Skin epidermis (tissue), 12 donors: ENCODE measurements at regions not wholly inside any gene's neighbourhood (a gene's known extent, or its start where the extent isn't known, plus 50 kb on each side); places are given as distances from the start of the nearest gene placed in this dataset.
A peak's percentile ranks its signal among the peaks of the same experiment; 100 is the strongest.

Experiments
- H3K27ac ChIP-seq, 21 experiments: fragments of 200-600 bp; sonication (generic) in 11 of 21; one replicate each; pipeline ENCODE4 v1.5.0; 2020; ENCODE audit warnings: mild to moderate bottlenecking in 3 of 21, inconsistent platforms in 2 of 21, moderate library complexity in 2 of 21
- H3K4me3 ChIP-seq, 7 experiments: fragments of 200-600 bp; sonication (generic) in 2 of 7; one replicate each; pipeline ENCODE4 v1.5.0; 2020; ENCODE audit warnings: inconsistent platforms in 2 of 7, mild to moderate bottlenecking in 2 of 7, moderate library complexity in 1 of 7

DNA sequence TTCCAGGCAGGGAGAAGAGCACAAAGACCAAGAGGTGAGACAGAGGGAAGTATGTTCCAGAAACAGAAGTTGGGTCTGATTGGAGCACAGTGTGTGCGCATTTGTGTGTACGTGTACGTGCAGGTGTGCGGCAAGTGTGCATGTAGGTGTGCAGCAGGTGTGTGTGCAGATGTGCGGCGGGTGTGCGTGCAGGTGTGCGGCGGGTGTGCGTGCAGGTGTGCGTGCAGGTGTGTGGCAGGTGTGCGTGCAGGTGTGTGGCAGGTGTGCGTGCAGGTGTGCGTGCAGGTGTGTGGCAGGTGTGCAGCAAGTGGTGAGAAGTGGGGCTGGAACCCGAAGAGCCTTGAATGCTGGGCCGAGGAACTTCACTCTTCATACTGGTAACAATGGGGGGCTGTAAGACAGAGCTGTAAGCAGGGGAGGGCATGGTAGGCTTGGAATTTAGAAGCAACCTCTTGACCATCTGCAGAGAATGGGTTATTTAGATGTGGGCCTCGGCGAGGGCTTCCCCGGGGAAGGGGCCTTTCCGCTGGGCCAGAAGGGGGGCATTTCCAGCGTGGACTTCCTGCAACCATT is 118.0 kb upstream of the WNT4 start:
- H3K27ac ChIP-seq = no peak overlapping the region

DNA sequence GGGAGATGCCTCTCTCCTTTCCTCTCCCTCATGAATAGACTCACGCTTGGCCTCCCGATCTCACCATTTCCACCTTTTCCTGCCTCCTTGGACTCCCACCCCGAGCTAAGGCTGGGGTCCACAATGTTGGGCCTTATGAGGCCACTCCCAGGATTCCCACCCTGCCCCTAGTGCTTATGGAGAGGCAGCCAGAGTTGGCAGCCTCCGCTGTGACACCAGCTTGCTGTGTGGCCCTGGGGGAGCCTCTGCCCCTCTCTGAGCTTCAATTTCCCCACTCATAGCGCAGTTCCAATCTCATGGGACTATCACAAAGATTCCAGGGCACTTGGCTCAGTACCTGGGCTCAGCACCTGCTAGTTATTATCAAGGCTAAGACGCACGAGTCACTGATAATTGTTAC is 118.7 kb upstream of the WNT4 start:
- H3K4me3 ChIP-seq = no peak overlapping the region
- H3K27ac ChIP-seq = no peak overlapping the region

More for the DNA sequence above, 118.0 kb upstream of the WNT4 start:
- no peak overlapping the region for H3K4me3 ChIP-seq

- H3K27ac ChIP-seq = no peak overlapping the region
- no peak overlapping the region for H3K4me3 ChIP-seq
These were observed 119.7 kb upstream of the WNT4 start for GRCh38 chr1:22262583-22262982.

DNA sequence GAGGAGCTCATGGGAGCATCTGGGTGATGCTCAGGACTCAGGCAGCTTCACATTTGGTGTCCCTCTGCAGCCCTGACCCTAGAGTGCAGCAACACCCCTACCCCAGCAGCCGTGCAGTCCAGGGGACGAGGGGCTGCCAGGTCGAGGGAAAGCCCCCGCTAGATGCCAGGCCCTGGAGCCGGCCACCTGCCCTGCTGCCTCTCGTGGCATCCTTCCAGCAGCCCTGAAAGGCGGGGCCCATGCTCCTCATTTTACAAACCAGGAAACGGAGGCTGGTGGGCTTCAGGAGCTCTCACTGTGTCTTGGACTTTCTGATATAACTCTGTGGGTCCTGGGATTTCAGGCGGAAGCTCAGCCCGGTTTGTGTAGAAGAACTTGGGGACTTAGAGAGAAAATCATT is 120.5 kb upstream of the WNT4 start:
- no peak overlapping the region for H3K4me3 ChIP-seq
- H3K27ac ChIP-seq = no peak overlapping the region

GRCh38 chr1:22264464-22265341 is 121.8 kb upstream of the WNT4 start:
- Histone ChIP-seq H3K4me3 (no peak overlapping the region), H3K27ac (no peak overlapping the region)

DNA sequence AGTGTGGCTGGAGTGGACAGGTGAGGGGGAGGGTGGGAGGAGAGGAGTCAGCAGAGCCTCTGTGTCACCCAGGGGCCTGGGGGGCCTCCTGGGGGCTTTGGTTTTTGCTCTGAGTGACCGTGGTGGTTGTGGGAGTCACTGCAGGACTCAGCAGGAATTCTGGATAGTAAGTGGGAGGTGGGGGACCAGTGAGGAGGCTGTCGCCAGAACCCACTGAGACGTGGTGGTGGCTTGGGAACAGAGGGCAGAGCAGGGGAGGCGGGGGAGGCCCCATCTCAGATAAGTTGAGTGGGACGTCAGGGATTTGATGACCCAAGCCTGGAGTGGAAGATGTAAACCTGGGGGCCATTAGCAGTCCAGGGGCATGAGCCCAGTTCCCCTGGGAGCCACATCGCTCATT is 123.2 kb upstream of the WNT4 start:
- Histone ChIP-seq H3K4me3 (no peak overlapping the region), H3K27ac (no peak overlapping the region)

- Histone ChIP-seq H3K4me3 (no peak overlapping the region), H3K27ac (no peak overlapping the region)
These were observed 124.7 kb upstream of the WNT4 start for GRCh38 chr1:22267413-22268175.

DNA sequence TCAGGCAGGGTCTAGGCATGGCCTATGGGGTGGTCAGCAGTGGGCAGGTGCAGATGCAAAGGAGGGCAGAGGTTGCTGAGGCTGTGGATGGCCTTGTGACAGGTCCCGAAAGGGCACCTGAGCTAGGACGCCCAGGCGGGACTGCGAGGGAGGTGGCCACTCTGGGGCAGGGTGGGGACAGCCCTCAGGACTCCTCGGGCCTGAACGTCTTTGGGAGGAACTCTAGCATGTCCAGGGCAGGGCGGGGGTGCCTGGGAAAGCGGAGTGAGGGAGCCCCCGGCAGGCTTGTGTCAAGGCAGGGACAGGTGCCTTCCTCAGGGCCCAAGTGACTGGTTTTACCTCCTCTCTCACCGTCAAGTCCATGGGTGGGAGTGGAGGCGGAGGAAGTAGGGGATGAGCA is 125.4 kb upstream of the WNT4 start:
- no peak overlapping the region for H3K27ac ChIP-seq
- no peak overlapping the region for H3K4me3 ChIP-seq

- Histone ChIP-seq H3K27ac (no peak overlapping the region), H3K4me3 (no peak overlapping the region)
These were observed 129.2 kb upstream of the WNT4 start for GRCh38 chr1:22271847-22272801.

DNA sequence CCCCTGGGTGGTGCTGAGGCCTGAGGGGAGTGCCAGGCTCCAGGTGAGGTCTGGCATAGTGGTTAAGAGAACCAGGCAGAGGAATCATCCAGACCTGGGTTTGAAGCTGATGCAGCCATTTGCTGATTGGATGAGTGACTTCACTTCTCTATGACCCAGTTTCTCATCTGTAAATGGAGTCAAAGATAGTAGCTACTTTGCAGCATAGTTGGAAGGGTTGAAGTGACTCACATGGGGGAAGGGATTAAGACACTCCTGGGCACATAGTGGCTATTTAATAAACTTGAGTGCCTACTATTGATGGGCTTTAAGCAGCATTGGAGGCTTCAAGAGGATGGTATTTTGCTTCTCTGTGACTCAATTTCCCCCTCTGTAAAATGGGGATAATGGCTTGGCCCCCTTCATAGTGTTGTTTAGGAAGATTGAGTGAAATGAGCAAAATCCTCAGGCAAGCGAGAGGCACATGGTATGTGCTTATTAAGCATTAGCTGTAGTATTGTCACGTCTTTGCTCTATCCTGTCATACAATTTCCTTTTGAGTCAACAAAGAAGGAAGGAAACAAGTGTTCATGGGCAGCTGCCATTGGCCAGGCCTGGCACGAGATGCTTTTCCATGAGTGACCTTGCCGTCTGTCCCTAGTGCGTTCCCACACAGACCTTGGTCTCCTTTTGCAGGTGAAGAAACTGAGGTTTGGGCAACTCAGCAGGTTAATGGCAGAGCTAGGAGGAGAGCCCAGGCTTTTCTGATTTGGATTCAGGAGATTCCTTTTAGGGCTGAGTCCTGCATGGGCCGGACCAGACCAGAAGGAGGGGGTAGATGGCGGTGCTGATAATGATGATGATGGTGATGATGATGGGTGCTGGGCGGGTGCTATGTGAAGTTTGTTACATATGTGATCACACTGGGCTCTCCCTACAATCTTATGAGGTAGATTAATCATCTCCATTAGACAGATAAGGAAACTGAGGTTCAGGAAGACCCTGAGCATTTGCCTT is 131.1 kb upstream of the WNT4 start:
- H3K4me3 ChIP-seq = no peak overlapping the region
- no peak overlapping the region for H3K27ac ChIP-seq

DNA sequence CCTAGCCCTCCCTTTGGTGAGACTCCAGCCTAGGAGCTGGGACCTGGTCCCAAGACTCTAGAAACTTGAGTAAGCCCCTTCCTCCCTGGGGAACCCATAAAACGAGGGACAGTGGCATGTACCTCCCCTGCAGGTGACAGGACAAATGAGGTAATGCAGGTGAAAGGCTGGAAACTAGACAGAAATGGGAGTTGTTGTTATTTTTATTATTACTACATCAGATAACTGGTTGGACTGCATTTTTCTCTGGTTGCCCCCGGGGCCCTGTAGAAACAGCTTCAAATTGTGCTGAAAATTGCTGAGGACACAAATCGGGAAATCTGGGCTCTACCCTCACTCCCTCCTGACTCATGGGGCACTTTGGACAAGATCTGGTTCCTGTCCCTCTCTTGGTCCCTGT is 132.3 kb upstream of the WNT4 start:
- no peak overlapping the region for H3K4me3 ChIP-seq
- H3K27ac ChIP-seq = peak overlapping the region in 1 of 21 experiments; percentile 14

GRCh38 chr1:22275626-22276395 is 132.9 kb upstream of the WNT4 start:
- H3K27ac ChIP-seq = peak overlapping the region in 1 of 21 experiments; percentile 14
- no peak overlapping the region for H3K4me3 ChIP-seq

DNA sequence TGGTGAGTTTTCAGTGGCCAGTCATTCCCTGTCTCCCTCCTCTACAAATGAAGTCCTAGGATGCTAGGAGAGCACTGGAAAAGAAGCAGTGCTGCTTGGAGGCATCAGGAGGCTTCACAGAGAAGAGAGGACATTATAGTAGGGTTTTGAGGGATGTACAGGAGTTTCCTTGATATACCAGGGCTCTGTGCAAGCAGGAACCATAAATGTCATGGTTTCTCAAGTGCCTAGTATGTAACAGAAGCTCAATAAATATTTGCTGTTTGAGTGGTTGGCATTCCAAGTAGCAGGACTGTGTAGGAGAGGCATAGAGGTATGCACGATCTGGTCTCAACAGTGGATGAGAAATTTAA is 133.5 kb upstream of the WNT4 start:
- Histone ChIP-seq H3K4me3 (no peak overlapping the region), H3K27ac (no peak overlapping the region)

GRCh38 chr1:22277662-22278061 is 134.8 kb upstream of the WNT4 start:
- H3K27ac ChIP-seq = no peak overlapping the region
- H3K4me3 ChIP-seq = no peak overlapping the region

- no peak overlapping the region for H3K27ac ChIP-seq
These were observed 136.8 kb upstream of the WNT4 start for GRCh38 chr1:22279735-22280134.

GRCh38 chr1:22280526-22280925 is 137.6 kb upstream of the WNT4 start:
- Histone ChIP-seq H3K4me3 (no peak overlapping the region), H3K27ac (no peak overlapping the region)

More at GRCh38 chr1:22279735-22280134, 136.8 kb upstream of the WNT4 start:
- H3K4me3 ChIP-seq = no peak overlapping the region

- H3K4me3 ChIP-seq = no peak overlapping the region
These were observed 138.8 kb upstream of the WNT4 start for GRCh38 chr1:22281521-22282363.

More at GRCh38 chr1:22281521-22282363, 138.8 kb upstream of the WNT4 start:
- no peak overlapping the region for H3K27ac ChIP-seq
